ENCODE measurements at regions not wholly inside any gene's neighbourhood (a gene's known extent, or its start where the extent isn't known, plus 50 kb on each side); places are given as distances from the start of the nearest gene placed in this dataset.
A peak's percentile ranks its signal among the peaks of the same experiment; 100 is the strongest.

DNA sequence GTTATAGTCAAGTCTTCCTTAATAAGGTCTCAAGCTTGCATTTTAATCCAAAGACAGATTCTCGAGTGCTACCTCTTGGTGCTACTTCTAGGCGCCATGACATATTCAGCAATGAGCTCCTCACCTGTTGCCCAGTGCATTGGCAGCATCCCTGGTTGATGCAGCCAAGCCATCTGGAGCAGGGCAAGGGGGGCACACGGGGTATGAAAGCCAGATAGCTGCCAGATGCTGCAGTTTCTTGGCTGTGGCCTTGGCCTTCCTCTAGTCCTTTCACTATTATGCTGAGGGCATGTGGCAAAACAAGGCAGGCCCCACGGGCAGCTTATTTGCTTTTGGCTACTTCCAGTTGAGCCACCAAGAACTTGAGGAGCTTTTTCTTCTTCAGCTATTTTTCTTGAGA is 168.6 kb upstream of the PGRMC2 start:
- no peak for DNase-seq
- no peaks in the 10 kb centered on the region for H3K9me3 ChIP-seq
- no peaks in the 10 kb centered on the region for H3K27me3 ChIP-seq
- TF ChIP-seq, protein P1, sequence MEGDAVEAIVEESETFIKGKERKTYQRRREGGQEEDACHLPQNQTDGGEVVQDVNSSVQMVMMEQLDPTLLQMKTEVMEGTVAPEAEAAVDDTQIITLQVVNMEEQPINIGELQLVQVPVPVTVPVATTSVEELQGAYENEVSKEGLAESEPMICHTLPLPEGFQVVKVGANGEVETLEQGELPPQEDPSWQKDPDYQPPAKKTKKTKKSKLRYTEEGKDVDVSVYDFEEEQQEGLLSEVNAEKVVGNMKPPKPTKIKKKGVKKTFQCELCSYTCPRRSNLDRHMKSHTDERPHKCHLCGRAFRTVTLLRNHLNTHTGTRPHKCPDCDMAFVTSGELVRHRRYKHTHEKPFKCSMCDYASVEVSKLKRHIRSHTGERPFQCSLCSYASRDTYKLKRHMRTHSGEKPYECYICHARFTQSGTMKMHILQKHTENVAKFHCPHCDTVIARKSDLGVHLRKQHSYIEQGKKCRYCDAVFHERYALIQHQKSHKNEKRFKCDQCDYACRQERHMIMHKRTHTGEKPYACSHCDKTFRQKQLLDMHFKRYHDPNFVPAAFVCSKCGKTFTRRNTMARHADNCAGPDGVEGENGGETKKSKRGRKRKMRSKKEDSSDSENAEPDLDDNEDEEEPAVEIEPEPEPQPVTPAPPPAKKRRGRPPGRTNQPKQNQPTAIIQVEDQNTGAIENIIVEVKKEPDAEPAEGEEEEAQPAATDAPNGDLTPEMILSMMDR (IDR thresholded peaks at IDR 0.05; ENCODE audit: low read depth, low read length): no peak
- H3K4me1 ChIP-seq: peaks cover 2% of the 10 kb centered on the region
- no peaks in the 10 kb centered on the region for H3K36me3 ChIP-seq
- H3K4me3 ChIP-seq (ENCODE audit: low read depth, low read length): no peak overlapping the region

DNA sequence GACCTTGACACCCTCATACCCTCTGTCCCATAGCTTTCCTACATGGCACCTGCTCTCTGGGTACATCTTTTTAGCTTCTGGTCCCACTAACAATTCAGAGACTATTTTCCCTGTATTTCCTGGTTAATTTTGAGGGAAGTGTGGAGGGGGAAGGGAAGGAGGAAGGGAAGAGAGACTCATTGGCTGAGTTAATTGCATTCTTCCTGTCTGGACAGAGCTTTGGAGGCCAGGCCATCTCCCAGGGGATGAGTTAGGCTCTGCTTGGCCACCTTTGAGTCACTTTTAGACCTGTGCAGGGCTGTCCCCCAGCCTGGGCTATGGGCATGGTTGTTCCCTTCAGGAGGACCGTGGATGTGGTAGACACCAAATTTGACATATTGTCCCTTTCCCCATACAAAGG is 167.9 kb upstream of the PGRMC2 start:
- TF ChIP-seq, protein P1 (IDR thresholded peaks at IDR 0.05; ENCODE audit: low read depth, low read length): no peak
- Histone ChIP-seq H3K27me3 (no peaks in the 10 kb centered on the region), H3K36me3 (no peaks in the 10 kb centered on the region), H3K4me3 (ENCODE audit: low read depth, low read length) (no peak overlapping the region), H3K4me1 (no peaks in the 10 kb centered on the region; the same call in 1 of the 2 replicates), H3K9me3 (no peaks in the 10 kb centered on the region)
- DNase-seq: no peak

DNA sequence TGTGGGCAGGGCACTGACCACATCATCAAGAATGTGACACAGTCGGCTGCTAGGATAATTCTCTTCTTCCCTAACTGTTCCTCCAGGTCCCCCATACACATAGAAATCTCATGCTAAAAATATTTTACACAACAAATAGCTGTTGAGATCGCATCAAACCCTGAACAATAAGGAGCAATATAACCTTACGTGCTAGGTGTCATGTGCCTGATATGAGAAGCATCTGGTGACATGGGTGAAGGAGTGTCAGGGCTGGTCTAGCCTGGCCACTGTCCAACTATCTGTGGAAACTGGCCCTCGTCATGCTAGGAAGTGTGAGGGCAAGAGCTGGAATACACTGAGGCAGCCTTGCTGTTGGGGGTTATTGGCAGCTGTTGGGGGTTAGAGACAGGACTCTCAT is 167.3 kb upstream of the PGRMC2 start:
- H3K4me1 ChIP-seq: no peaks in the 10 kb centered on the region; the same call in 1 of the 2 replicates
- TF ChIP-seq, protein P1 (IDR thresholded peaks at IDR 0.05; ENCODE audit: low read depth, low read length): no peak
- H3K27me3 ChIP-seq: no peaks in the 10 kb centered on the region
- no peaks in the 10 kb centered on the region for H3K36me3 ChIP-seq
- no peak for DNase-seq
- H3K9me3 ChIP-seq: no peaks in the 10 kb centered on the region
- H3K4me3 ChIP-seq (ENCODE audit: low read depth, low read length): no peak overlapping the region

DNA sequence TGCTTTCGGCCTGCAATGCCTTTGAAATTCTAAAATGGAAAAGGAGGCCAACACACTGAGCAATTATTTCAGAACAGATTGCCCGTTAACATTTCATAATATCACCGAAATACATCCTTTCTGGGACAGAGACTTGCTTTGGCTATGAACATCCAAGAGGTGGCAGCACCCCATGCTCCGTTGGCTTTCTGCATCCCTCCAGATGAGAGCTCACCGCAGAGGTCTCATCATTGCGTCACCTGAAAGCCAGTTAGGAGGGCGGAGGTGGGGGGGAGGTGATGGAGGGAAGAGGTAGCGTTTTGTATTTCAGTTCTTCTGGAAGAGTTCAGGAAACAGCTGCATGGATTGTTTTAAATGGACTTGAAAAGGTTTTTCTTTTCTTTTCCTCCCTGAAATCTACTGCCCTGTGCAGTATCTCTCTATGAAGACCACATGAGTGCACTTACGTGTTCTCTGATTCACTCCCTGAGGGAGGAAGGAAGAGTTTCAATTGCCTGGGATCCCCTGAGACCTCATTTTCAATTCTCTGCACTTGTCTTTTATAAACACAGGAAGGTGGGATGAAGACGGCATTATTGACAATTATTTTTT is 166.8 kb upstream of the PGRMC2 start:
- H3K9me3 ChIP-seq: no peaks in the 10 kb centered on the region
- no peaks in the 10 kb centered on the region for H3K27me3 ChIP-seq
- H3K36me3 ChIP-seq: no peaks in the 10 kb centered on the region
- H3K4me3 ChIP-seq (ENCODE audit: low read depth, low read length): peak overlapping the region; percentile 35
- TF ChIP-seq, protein P1 (IDR thresholded peaks at IDR 0.05; ENCODE audit: low read depth, low read length): peak; percentile 95
- no peaks in the 10 kb centered on the region; the same call in 1 of the 2 replicates for H3K4me1 ChIP-seq
- DNase-seq: peak; percentile 84

DNA sequence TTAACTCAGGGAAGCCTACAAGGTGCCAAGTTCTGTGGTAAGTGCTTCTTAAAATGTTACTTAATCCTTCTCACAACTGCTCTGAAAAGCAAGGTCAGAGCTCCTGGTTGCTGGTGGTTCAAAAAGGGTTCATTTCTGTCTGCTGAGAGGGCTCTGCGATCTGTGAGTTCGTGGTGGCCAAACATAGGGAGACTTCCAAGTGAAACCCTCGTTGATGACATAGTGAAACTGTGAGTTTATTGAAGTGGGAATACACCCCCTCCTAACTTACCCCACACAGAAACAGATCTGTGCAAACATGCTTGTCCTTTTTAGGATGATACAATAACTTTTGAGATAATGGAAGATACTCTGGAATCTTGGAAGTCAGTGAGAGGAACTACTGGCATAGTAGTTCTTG is 164.8 kb upstream of the PGRMC2 start:
- Histone ChIP-seq H3K4me1 (no peaks in the 10 kb centered on the region; the same call in 1 of the 2 replicates), H3K36me3 (no peaks in the 10 kb centered on the region), H3K4me3 (ENCODE audit: low read depth, low read length) (no peak overlapping the region), H3K27me3 (no peaks in the 10 kb centered on the region), H3K9me3 (no peaks in the 10 kb centered on the region)
- TF ChIP-seq, protein P1 (IDR thresholded peaks at IDR 0.05; ENCODE audit: low read depth, low read length): no peak
- DNase-seq: no peak

DNA sequence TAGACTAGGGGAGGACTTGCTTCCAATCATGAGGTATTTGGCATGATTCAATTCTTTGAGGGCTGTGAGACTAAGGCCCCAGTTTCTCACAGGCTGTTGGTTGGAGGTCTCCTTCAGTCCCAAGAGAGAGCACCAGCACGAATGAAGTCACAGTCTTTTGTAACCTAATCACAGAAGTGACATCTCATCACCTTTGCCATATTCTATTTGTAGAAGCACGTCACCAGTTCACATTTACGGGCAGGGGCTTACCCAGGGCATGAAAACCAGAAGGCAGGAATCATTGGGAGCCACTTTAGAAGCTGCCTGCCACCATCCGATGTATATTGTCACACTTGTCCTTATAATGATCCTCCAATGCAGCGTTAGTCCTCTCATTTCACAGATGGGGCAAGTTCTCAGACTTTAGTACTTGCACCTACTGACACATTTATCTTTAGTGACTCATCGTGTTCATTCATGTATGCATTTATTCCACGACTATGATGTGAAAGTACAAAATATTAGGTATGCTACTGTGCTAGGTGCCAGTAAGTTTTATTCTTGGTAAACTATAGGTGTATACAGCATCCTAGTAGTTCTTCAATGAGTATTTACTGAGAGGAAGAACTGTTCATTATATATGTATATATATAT is 163.8 kb upstream of the PGRMC2 start:
- TF ChIP-seq, protein P1 (IDR thresholded peaks at IDR 0.05; ENCODE audit: low read depth, low read length): no peak
- no peak overlapping the region for H3K4me3 ChIP-seq (ENCODE audit: low read depth, low read length)
- H3K36me3 ChIP-seq: no peaks in the 10 kb centered on the region
- no peaks in the 10 kb centered on the region for H3K9me3 ChIP-seq
- no peaks in the 10 kb centered on the region for H3K27me3 ChIP-seq
- H3K4me1 ChIP-seq: no peaks in the 10 kb centered on the region; the same call in 1 of the 2 replicates
- DNase-seq: no peak

Data from BE2C (cell line).